ENCODE measurements at regions not wholly inside any gene's neighbourhood (a gene's known extent, or its start where the extent isn't known, plus 50 kb on each side); places are given as distances from the start of the nearest gene placed in this dataset.

- Histone ChIP-seq H3K27me3 (no peaks in the 10 kb centered on the region), H3K27ac (no peak overlapping the region), H3K36me3 (no peaks in the 10 kb centered on the region), H3K4me1 (no peaks in the 10 kb centered on the region), H3K4me3 (no peak overlapping the region), H3K9me3 (no peaks in the 10 kb centered on the region)
- DNase-seq (ENCODE audit: low spot score in 2 of 2), result no peak
- TF ChIP-seq CTCF (IDR thresholded peaks at IDR 0.05), result no peak
- intact Hi-C loops (cut with DNase I), result no loop called here
Observed at GRCh38 chr20:20938599-20938998, 167.6 kb downstream of the LINC00237 start.

- no peak for TF ChIP-seq CTCF (IDR thresholded peaks at IDR 0.05)
- H3K36me3 ChIP-seq, result no peaks in the 10 kb centered on the region
- no peak overlapping the region for H3K4me3 ChIP-seq
- H3K4me1 ChIP-seq, result no peaks in the 10 kb centered on the region
- no peak for DNase-seq (ENCODE audit: low spot score in 2 of 2)
- intact Hi-C loops (cut with DNase I), result no loop called here
- H3K9me3 ChIP-seq, result no peaks in the 10 kb centered on the region
- no peaks in the 10 kb centered on the region for H3K27me3 ChIP-seq
- H3K27ac ChIP-seq, result no peak overlapping the region
Observed at GRCh38 chr20:20938131-20938530, 168.0 kb downstream of the LINC00237 start.

DNA sequence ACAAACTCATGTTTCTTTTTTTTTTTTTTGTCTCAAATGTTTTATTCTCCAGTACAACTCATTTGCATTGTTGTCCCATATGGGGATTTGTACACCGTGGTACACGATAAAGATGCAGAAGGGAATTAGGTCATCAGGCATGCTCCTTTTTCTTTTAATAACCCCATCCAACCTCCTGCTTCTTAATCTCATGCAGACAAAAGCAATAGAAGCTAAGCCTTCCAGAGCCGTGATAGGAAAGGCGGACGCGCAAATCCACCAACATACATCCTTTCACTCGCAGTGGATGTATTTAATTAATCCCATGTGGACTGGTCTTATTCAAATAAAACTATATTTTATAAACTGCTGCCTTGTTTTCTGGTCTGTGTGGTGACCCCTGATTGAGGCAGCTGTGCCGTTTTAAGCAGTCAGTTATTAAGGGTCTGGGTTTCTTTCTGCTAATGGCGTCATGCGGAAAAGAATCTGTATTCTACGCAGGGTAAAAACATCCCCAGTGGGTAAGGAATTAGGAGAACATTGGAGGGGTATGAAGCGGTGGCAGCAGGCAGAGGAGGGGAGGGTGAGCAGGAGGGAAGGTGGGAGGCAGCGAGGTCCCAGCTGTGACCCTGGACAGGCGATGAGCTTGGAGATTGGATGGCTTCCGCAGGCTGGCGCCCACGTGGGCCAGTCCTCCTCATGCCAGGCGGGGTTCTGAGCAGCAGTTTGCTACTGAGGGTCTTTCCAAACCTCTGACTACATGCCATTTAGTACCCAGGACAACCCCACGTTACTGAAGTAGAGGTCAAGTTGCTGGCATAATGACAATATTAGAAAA is 172.8 kb downstream of the LINC00237 start:
- DNase-seq (ENCODE audit: low spot score in 2 of 2), result no peak
- no peak overlapping the region for H3K4me3 ChIP-seq
- no peaks in the 10 kb centered on the region for H3K36me3 ChIP-seq
- intact Hi-C loops (cut with DNase I), result no loop called here
- H3K9me3 ChIP-seq, result no peaks in the 10 kb centered on the region
- no peak overlapping the region for H3K27ac ChIP-seq
- H3K27me3 ChIP-seq, result no peaks in the 10 kb centered on the region
- no peaks in the 10 kb centered on the region for H3K4me1 ChIP-seq
- TF ChIP-seq CTCF (IDR thresholded peaks at IDR 0.05), result no peak

DNA sequence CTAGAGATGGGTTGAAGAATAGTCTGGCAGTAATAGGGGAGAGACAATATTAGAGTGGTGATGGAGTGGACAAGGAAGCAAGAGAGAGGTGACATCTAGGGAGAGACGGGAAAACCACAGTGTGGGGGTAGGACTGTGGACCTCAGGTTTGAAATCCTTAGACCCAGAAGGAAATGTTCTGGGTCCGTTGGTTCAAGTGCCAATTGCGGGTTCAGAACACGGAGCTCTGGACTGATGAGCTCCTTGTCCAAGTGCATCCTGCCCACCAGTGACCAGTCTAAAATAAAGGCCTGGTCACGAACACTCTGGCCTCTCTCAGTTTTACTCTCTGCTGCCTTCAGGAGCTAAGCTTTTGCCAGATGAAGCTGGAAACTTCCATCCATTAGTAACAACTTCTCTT is 174.0 kb downstream of the LINC00237 start:
- DNase-seq (ENCODE audit: low spot score in 2 of 2), result no peak
- Histone ChIP-seq H3K27ac (no peak overlapping the region), H3K9me3 (no peaks in the 10 kb centered on the region), H3K27me3 (no peaks in the 10 kb centered on the region), H3K36me3 (no peaks in the 10 kb centered on the region), H3K4me3 (no peak overlapping the region), H3K4me1 (no peaks in the 10 kb centered on the region)
- intact Hi-C loops (cut with DNase I), result no loop called here
- TF ChIP-seq CTCF (IDR thresholded peaks at IDR 0.05), result no peak

DNA sequence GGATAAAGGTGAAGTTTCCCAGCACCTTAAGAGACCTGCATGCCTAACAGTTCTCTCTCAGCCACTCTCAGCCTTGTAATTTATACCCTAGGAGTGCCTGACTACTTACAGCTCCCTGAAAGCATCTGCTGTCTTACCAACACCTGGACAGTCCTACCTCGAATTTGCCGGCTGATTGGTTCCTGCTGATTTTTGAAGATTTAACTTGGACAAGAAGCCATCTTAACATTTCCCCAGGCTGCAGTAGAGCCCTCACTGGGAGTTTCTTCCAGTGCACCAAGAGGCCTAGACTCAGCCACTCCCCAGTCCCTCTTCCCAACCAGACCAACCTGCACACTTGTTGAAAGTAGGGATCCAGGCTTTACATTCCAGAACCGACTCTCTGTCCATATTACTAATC is 174.5 kb downstream of the LINC00237 start:
- Histone ChIP-seq H3K27me3 (no peaks in the 10 kb centered on the region), H3K4me1 (no peaks in the 10 kb centered on the region), H3K9me3 (no peaks in the 10 kb centered on the region), H3K36me3 (no peaks in the 10 kb centered on the region), H3K27ac (no peak overlapping the region), H3K4me3 (no peak overlapping the region)
- intact Hi-C loops (cut with DNase I), result no loop called here
- no peak for TF ChIP-seq CTCF (IDR thresholded peaks at IDR 0.05)
- DNase-seq (ENCODE audit: low spot score in 2 of 2), result no peak
